ENCODE measurements at regions not wholly inside any gene's neighbourhood (a gene's known extent, or its start where the extent isn't known, plus 50 kb on each side); places are given as distances from the start of the nearest gene placed in this dataset.

GRCh38 chr20:40968816-40969562 lies 59.6 kb upstream of the TOP1 start (continued):
- TF ChIP-seq MEIS1 (CRISPR knock-in tag; IDR thresholded peaks at IDR 0.05; ENCODE audit: borderline replicate concordance) (peak; percentile 60; the same call in 1 of the 2 replicates), ZFP90 (CRISPR knock-in tag; IDR thresholded peaks at IDR 0.05; ENCODE audit: borderline replicate concordance) (peak; percentile 76; the same call in 1 of the 2 replicates), KLF9 (CRISPR knock-in tag; IDR thresholded peaks at IDR 0.05; ENCODE audit: low read depth) (0 out of 2 replicates have a peak, but pooled peaks have one; percentile 82), ZNF644 (CRISPR knock-in tag; IDR thresholded peaks at IDR 0.05; ENCODE audit: low read depth) (peak; percentile 64; the same call in 1 of the 2 replicates), BORCS8-MEF2B (CRISPR knock-in tag; IDR thresholded peaks at IDR 0.05) (peak; percentile 69), ARID5B (CRISPR knock-in tag; IDR thresholded peaks at IDR 0.05) (peak; percentile 20; the same call in 1 of the 2 replicates), NKX3-1 (CRISPR knock-in tag; IDR thresholded peaks at IDR 0.05) (peak; percentile 69; the same call in 1 of the 2 replicates), HOXA3 (CRISPR knock-in tag; IDR thresholded peaks at IDR 0.05) (peak; percentile 49; the same call in 1 of the 2 replicates), HDAC1 (CRISPR knock-in tag; IDR thresholded peaks at IDR 0.05) (peak; percentile 49; the same call in 1 of the 2 replicates), ELF3 (CRISPR knock-in tag; IDR thresholded peaks at IDR 0.05) (peak; percentile 24; the same call in 1 of the 2 replicates), PTBP1 (IDR thresholded peaks at IDR 0.05; ENCODE audit: low read depth, low read length, poor library complexity, severe bottlenecking) (peak; percentile 47), ERF (CRISPR knock-in tag; IDR thresholded peaks at IDR 0.05) (peak; percentile 74), ZFP37 (CRISPR knock-in tag; IDR thresholded peaks at IDR 0.05; ENCODE audit: borderline replicate concordance) (0 out of 2 replicates have a peak, but pooled peaks have one; percentile 41), KLF16 (CRISPR knock-in tag; IDR thresholded peaks at IDR 0.05) (0 out of 4 replicates have a peak, but pooled peaks of 1 of the 2 experiments have one; percentile 37), ZFX (CRISPR knock-in tag; IDR thresholded peaks at IDR 0.05; ENCODE audit: low read depth) (peak; percentile 55), AHR (CRISPR knock-in tag; IDR thresholded peaks at IDR 0.05) (0 out of 2 replicates have a peak, but pooled peaks have one; percentile 32), STAG1 (CRISPR knock-in tag; IDR thresholded peaks at IDR 0.05) (peak; percentile 100), ZNF788 (CRISPR knock-in tag; IDR thresholded peaks at IDR 0.05; ENCODE audit: borderline replicate concordance) (peak; percentile 64; the same call in 1 of the 2 replicates), ZNF709 (CRISPR knock-in tag; IDR thresholded peaks at IDR 0.05) (peak; percentile 77; the same call in 1 of the 2 replicates), XRCC5 (optimal IDR thresholded peaks at IDR 0.05; ENCODE audit: low read length) (peak; percentile 79), MYPOP (CRISPR knock-in tag; IDR thresholded peaks at IDR 0.05) (0 out of 2 replicates have a peak, but pooled peaks have one; percentile 49), KDM3A (CRISPR knock-in tag; IDR thresholded peaks at IDR 0.05; ENCODE audit: low read depth) (peak; percentile 70; the same call in 1 of the 2 replicates), NR0B2 (CRISPR knock-in tag; IDR thresholded peaks at IDR 0.05) (0 out of 2 replicates have a peak, but pooled peaks have one; percentile 9)
- TF ChIP-seq, protein P1, sequence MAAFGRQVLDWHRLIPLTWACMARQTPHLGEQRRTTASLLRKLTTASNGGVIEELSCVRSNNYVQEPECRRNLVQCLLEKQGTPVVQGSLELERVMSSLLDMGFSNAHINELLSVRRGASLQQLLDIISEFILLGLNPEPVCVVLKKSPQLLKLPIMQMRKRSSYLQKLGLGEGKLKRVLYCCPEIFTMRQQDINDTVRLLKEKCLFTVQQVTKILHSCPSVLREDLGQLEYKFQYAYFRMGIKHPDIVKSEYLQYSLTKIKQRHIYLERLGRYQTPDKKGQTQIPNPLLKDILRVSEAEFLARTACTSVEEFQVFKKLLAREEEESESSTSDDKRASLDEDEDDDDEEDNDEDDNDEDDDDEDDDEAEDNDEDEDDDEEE (CRISPR knock-in tag; IDR thresholded peaks at IDR 0.05) = peak; percentile 85; the same call in 1 of the 2 replicates
